WTC11 (cell line): ENCODE measurements at regions not wholly inside any gene's neighbourhood (a gene's known extent, or its start where the extent isn't known, plus 50 kb on each side); places are given as distances from the start of the nearest gene placed in this dataset.

Experiments used
- ATAC-seq: fragments of 200-7000 bp; cut with Tn5 transposase; 2 replicates; pipeline ENCODE4 v1.10.0; 2021; ENCODE audit warnings: mild to moderate bottlenecking, moderate library complexity
- CTCF ChIA-PET: fragments of 300-600 bp; sonication (Branson Sonifier 250); formaldehyde crosslinking; loops from one replicate; lab custom pipeline; 2021; ENCODE audit warnings: antibody characterized with exemption; lab: Charles Lee
- POLR2A ChIA-PET: fragments of 350-600 bp; sonication (Branson Sonifier 250); formaldehyde crosslinking; loops from one replicate; lab custom pipeline; 2021; ENCODE audit warnings: antibody characterized with exemption; lab: Charles Lee
- DNase-seq: peaks from one replicate; pipeline ENCODE4 v3.0.0; 2021; ENCODE audit warnings: low spot score
- H3K27ac Mint-ChIP-seq: 2 replicates; pipeline ENCODE4 v1.8.0; 2021; ENCODE audit warnings: mixed read lengths
- H3K27me3 Mint-ChIP-seq: 2 replicates; pipeline ENCODE4 v1.8.0; 2021; ENCODE audit warnings: low read depth, mild to moderate bottlenecking, moderate library complexity, mixed read lengths
- H3K36me3 Mint-ChIP-seq: 2 replicates; pipeline ENCODE4 v1.8.0; 2021; ENCODE audit warnings: mixed read lengths
- H3K4me1 Mint-ChIP-seq: 2 replicates; pipeline ENCODE4 v1.8.0; 2022; ENCODE audit warnings: mixed read lengths
- H3K4me3 Mint-ChIP-seq: 2 replicates; pipeline ENCODE4 v1.8.0; 2021; ENCODE audit warnings: mild to moderate bottlenecking, moderate library complexity, mixed read lengths
- H3K9me3 Mint-ChIP-seq: 2 replicates; pipeline ENCODE4 v1.8.0; 2021; ENCODE audit warnings: mixed read lengths
- CBFB ChIP-seq: sonication (generic); formaldehyde crosslinking; IDR thresholded peaks from 2 replicates; pipeline ENCODE4 v1.8.1; 2022; ENCODE audit warnings: mild to moderate bottlenecking, low read depth, missing genetic modification reagents
- E2F5 ChIP-seq: sonication (generic); formaldehyde crosslinking; IDR thresholded peaks from 2 replicates; pipeline ENCODE4 v1.8.1; 2022; ENCODE audit warnings: mild to moderate bottlenecking, moderate library complexity, missing genetic modification reagents
- JUN ChIP-seq: sonication (generic); formaldehyde crosslinking; IDR thresholded peaks from 2 replicates; pipeline ENCODE4 v1.8.0; 2023; ENCODE audit warnings: mild to moderate bottlenecking, missing genetic modification reagents
- MLX ChIP-seq: sonication (generic); formaldehyde crosslinking; IDR thresholded peaks from 2 replicates; pipeline ENCODE4 v1.8.1; 2023; ENCODE audit warnings: mild to moderate bottlenecking, missing genetic modification reagents, moderate library complexity
- RORB ChIP-seq: fragments of 250-450 bp; sonication (Bioruptor Pico); IDR thresholded peaks from 2 replicates; pipeline ENCODE4 v1.9.0; 2021; ENCODE audit warnings: mild to moderate bottlenecking
- SMAD3 ChIP-seq: sonication (generic); formaldehyde crosslinking; IDR thresholded peaks from 2 replicates; pipeline ENCODE4 v1.8.0; 2022; ENCODE audit warnings: missing genetic modification reagents, mild to moderate bottlenecking, borderline replicate concordance
- SP1 ChIP-seq: sonication (generic); formaldehyde crosslinking; conservative IDR thresholded peaks from 2 replicates; pipeline ENCODE4 v1.8.1; 2022; ENCODE audit warnings: missing genetic modification reagents
- STAT6 ChIP-seq: sonication (generic); formaldehyde crosslinking; conservative IDR thresholded peaks from 2 replicates; pipeline ENCODE4 v1.8.1; 2023; ENCODE audit warnings: mild to moderate bottlenecking, low read depth, missing genetic modification reagents, moderate library complexity
- ZNF138 ChIP-seq: sonication (generic); formaldehyde crosslinking; conservative IDR thresholded peaks from 2 replicates; pipeline ENCODE4 v1.8.1; 2022; ENCODE audit warnings: mild to moderate bottlenecking, moderate library complexity, missing genetic modification reagents
- ZNF219 ChIP-seq: sonication (generic); formaldehyde crosslinking; IDR thresholded peaks from 2 replicates; pipeline ENCODE4 v1.8.0; 2023; ENCODE audit warnings: missing genetic modification reagents, mild to moderate bottlenecking, borderline replicate concordance
- ZNF423 ChIP-seq: fragments of 250-450 bp; sonication (Bioruptor Pico); IDR thresholded peaks from 2 replicates; pipeline ENCODE4 v2.1.2; 2022; ENCODE audit warnings: mild to moderate bottlenecking, moderate library complexity
- ZNF425 ChIP-seq: fragments of 250-450 bp; sonication (Bioruptor Pico); conservative IDR thresholded peaks from 2 replicates; pipeline ENCODE4 v1.9.0; 2021; ENCODE audit warnings: mild to moderate bottlenecking
- TF ChIP-seq, protein P1 (sequence below): fragments of 250-450 bp; sonication (Bioruptor Pico); IDR thresholded peaks from 2 replicates; pipeline ENCODE4 v1.9.0; 2021; ENCODE audit warnings: moderate library complexity, mild to moderate bottlenecking, inconsistent platforms, borderline replicate concordance
- TF ChIP-seq, protein P2 (sequence below): sonication (generic); formaldehyde crosslinking; IDR thresholded peaks from 2 replicates; pipeline ENCODE4 v1.8.1; 2023; ENCODE audit warnings: mild to moderate bottlenecking, missing genetic modification reagents
- TF ChIP-seq, protein P3 (sequence below): sonication (generic); formaldehyde crosslinking; IDR thresholded peaks from 2 replicates; pipeline ENCODE4 v1.8.0; 2022; ENCODE audit warnings: mild to moderate bottlenecking, missing genetic modification reagents
- TF ChIP-seq, protein P4 (sequence below): sonication (generic); formaldehyde crosslinking; IDR thresholded peaks from 2 replicates; pipeline ENCODE4 v1.8.1; 2023; ENCODE audit warnings: mild to moderate bottlenecking, missing genetic modification reagents, borderline replicate concordance

DNA sequence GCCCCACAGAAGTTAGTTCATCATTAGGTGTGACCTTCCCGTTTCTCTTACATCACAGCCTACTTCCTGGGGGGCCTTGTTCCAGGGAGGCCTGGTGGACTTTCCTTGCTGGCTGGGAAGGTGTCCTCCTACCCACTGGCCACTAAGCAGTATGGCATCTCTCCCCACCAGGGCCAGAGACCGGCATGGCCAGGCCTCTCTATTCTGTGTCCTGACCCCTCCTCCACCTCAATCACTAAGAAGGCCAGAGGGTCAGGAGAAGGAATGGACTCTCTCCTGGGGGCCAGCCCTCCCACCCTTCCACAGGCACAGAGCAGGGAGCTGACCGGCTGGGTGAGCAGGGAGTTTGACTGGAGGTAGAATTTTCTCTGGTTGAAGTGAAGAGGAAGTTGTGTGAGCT lies 81.9 kb downstream of the PJA1 start:
- ChIA-PET POLR2A (no interaction called here), CTCF (interaction anchor here (0.9 to 1.5 kb wide), 4 partner anchors 11 to 304 kb away, joined by 4 to 10 read pairs (median 7); partner anchors contain the start of gene EFNB1)
- no peaks in the 10 kb centered on the region for H3K9me3 Mint-ChIP-seq
- TF ChIP-seq SP1 (CRISPR knock-in tag) = no peak
- TF ChIP-seq, protein P1, sequence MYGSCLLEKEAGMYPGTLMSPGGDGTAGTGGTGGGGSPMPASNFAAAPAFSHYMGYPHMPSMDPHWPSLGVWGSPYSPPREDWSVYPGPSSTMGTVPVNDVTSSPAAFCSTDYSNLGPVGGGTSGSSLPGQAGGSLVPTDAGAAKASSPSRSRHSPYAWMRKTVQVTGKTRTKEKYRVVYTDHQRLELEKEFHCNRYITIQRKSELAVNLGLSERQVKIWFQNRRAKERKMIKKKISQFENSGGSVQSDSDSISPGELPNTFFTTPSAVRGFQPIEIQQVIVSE (CRISPR knock-in tag) = no peak
- no peak for TF ChIP-seq RORB (CRISPR knock-in tag)
- 0 out of 2 replicates have a peak, but pooled peaks cover 2% of the 10 kb centered on the region for H3K27me3 Mint-ChIP-seq
- H3K4me1 Mint-ChIP-seq = peaks cover 15% of the 10 kb centered on the region
- DNase-seq (no peak), ATAC-seq (no peak)
- H3K36me3 Mint-ChIP-seq = no peaks in the 10 kb centered on the region
- H3K27ac Mint-ChIP-seq = no peak overlapping the region
- H3K4me3 Mint-ChIP-seq = no peak overlapping the region

DNA sequence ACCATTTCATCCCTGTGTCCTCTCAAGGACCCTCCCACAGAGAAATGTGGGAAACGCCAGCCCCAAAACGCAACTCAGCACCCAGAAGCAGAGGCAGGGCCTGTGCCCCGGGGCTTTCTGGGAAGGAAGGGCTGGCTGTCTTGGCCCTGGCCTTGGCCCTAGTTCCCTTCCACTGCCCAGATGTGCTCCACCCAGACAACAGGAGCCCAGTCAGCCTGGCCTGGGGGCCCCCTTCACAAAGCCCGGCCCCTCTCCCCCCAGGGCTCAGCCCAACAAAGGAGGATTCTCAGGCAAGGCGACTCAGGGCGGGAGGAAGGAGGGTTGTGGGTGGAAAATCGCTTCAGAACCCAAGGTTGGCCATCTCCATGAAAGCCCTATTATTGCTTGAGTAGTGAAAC lies 82.5 kb downstream of the PJA1 start:
- Mint-ChIP-seq H3K27ac (no peak overlapping the region), H3K9me3 (no peaks in the 10 kb centered on the region), H3K36me3 (no peaks in the 10 kb centered on the region), H3K4me3 (no peak overlapping the region), H3K27me3 (0 out of 2 replicates have a peak, but pooled peaks cover 2% of the 10 kb centered on the region)
- DNase-seq (no peak), ATAC-seq (no peak)
- CTCF ChIA-PET = interaction anchor here (0.6 to 1.5 kb wide), 4 partner anchors 11 to 886 kb away, joined by 3 to 10 read pairs (median 7); partner anchors contain the start of gene EFNB1
- TF ChIP-seq, protein P2, sequence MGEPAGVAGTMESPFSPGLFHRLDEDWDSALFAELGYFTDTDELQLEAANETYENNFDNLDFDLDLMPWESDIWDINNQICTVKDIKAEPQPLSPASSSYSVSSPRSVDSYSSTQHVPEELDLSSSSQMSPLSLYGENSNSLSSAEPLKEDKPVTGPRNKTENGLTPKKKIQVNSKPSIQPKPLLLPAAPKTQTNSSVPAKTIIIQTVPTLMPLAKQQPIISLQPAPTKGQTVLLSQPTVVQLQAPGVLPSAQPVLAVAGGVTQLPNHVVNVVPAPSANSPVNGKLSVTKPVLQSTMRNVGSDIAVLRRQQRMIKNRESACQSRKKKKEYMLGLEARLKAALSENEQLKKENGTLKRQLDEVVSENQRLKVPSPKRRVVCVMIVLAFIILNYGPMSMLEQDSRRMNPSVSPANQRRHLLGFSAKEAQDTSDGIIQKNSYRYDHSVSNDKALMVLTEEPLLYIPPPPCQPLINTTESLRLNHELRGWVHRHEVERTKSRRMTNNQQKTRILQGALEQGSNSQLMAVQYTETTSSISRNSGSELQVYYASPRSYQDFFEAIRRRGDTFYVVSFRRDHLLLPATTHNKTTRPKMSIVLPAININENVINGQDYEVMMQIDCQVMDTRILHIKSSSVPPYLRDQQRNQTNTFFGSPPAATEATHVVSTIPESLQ (CRISPR knock-in tag) = no peak
- TF ChIP-seq MLX (CRISPR knock-in tag) (no peak), ZNF423 (CRISPR knock-in tag) (no peak), E2F5 (CRISPR knock-in tag) (no peak), ZNF219 (CRISPR knock-in tag) (no peak), ZNF138 (CRISPR knock-in tag) (no peak), JUN (CRISPR knock-in tag) (no peak), ZNF425 (CRISPR knock-in tag) (no peak), CBFB (CRISPR knock-in tag) (no peak)
- TF ChIP-seq, protein P3, sequence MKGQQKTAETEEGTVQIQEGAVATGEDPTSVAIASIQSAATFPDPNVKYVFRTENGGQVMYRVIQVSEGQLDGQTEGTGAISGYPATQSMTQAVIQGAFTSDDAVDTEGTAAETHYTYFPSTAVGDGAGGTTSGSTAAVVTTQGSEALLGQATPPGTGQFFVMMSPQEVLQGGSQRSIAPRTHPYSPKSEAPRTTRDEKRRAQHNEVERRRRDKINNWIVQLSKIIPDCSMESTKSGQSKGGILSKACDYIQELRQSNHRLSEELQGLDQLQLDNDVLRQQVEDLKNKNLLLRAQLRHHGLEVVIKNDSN (CRISPR knock-in tag) = no peak
- TF ChIP-seq, all 79 proteins: peak for 0
- POLR2A ChIA-PET = no interaction called here
- H3K4me1 Mint-ChIP-seq = peaks cover 17% of the 10 kb centered on the region

- no peaks in the 10 kb centered on the region for H3K9me3 Mint-ChIP-seq
- DNase-seq (no peak), ATAC-seq (no peak)
- ChIA-PET CTCF (interaction anchor here (0.6 to 1.7 kb wide), 4 partner anchors 254 to 886 kb away, joined by 3 to 8 read pairs (median 6); partner anchors contain the start of gene EFNB1), POLR2A (no interaction called here)
- H3K36me3 Mint-ChIP-seq = no peaks in the 10 kb centered on the region
- 0 out of 2 replicates have a peak, but pooled peaks cover 2% of the 10 kb centered on the region for H3K27me3 Mint-ChIP-seq
- H3K4me1 Mint-ChIP-seq = peaks cover 17% of the 10 kb centered on the region
- H3K27ac Mint-ChIP-seq = no peak overlapping the region
- H3K4me3 Mint-ChIP-seq = no peak overlapping the region
- TF ChIP-seq, protein P4, sequence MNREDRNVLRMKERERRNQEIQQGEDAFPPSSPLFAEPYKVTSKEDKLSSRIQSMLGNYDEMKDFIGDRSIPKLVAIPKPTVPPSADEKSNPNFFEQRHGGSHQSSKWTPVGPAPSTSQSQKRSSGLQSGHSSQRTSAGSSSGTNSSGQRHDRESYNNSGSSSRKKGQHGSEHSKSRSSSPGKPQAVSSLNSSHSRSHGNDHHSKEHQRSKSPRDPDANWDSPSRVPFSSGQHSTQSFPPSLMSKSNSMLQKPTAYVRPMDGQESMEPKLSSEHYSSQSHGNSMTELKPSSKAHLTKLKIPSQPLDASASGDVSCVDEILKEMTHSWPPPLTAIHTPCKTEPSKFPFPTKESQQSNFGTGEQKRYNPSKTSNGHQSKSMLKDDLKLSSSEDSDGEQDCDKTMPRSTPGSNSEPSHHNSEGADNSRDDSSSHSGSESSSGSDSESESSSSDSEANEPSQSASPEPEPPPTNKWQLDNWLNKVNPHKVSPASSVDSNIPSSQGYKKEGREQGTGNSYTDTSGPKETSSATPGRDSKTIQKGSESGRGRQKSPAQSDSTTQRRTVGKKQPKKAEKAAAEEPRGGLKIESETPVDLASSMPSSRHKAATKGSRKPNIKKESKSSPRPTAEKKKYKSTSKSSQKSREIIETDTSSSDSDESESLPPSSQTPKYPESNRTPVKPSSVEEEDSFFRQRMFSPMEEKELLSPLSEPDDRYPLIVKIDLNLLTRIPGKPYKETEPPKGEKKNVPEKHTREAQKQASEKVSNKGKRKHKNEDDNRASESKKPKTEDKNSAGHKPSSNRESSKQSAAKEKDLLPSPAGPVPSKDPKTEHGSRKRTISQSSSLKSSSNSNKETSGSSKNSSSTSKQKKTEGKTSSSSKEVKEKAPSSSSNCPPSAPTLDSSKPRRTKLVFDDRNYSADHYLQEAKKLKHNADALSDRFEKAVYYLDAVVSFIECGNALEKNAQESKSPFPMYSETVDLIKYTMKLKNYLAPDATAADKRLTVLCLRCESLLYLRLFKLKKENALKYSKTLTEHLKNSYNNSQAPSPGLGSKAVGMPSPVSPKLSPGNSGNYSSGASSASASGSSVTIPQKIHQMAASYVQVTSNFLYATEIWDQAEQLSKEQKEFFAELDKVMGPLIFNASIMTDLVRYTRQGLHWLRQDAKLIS = no peak
- no peak for TF ChIP-seq SMAD3 (CRISPR knock-in tag)
- TF ChIP-seq STAT6 (CRISPR knock-in tag) = no peak
These were observed 83.0 kb downstream of the PJA1 start for GRCh38 chrX:69082055-69082752.
